GM10248 (cell line): ENCODE measurements at regions not wholly inside any gene's neighbourhood (a gene's known extent, or its start where the extent isn't known, plus 50 kb on each side); places are given as distances from the start of the nearest gene placed in this dataset.

Experiments
- CTCF ChIA-PET: fragments of 300-600 bp; sonication (Branson Sonifier 250); formaldehyde crosslinking; extraction: SDS; loops from one replicate; lab custom pipeline; 2021; ENCODE audit warnings: antibody characterized with exemption; lab: Yijun Ruan, JAX
- POLR2A ChIA-PET: fragments of 350-650 bp; sonication (Branson Sonifier 250); formaldehyde crosslinking; extraction: SDS; loops from one replicate; lab custom pipeline; 2020; ENCODE audit warnings: antibody characterized with exemption; lab: Yijun Ruan, JAX
- DNase-seq: peaks from one replicate; pipeline ENCODE4 v3.0.0; 2012; ENCODE audit errors: extremely low spot score
- TF ChIP-seq, protein P1 (sequence below): IDR thresholded peaks from 2 replicates; pipeline ENCODE4 v1.5.1; 2012; ENCODE audit warnings: mild to moderate bottlenecking, low read depth; ENCODE audit errors: extremely low read depth, missing control alignments, control extremely low read depth

GRCh38 chr6:25165177-25165576, 114.0 kb upstream of the CARMIL1 start:
- TF ChIP-seq, protein P1, sequence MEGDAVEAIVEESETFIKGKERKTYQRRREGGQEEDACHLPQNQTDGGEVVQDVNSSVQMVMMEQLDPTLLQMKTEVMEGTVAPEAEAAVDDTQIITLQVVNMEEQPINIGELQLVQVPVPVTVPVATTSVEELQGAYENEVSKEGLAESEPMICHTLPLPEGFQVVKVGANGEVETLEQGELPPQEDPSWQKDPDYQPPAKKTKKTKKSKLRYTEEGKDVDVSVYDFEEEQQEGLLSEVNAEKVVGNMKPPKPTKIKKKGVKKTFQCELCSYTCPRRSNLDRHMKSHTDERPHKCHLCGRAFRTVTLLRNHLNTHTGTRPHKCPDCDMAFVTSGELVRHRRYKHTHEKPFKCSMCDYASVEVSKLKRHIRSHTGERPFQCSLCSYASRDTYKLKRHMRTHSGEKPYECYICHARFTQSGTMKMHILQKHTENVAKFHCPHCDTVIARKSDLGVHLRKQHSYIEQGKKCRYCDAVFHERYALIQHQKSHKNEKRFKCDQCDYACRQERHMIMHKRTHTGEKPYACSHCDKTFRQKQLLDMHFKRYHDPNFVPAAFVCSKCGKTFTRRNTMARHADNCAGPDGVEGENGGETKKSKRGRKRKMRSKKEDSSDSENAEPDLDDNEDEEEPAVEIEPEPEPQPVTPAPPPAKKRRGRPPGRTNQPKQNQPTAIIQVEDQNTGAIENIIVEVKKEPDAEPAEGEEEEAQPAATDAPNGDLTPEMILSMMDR: no peak
- ChIA-PET CTCF (interaction anchor here (1.0 to 3.2 kb wide), 4 partner anchors 15 to 41 kb away, joined by 3 to 10 read pairs (median 4); no protein-coding TSS in a partner anchor), POLR2A (no interaction called here)
- no peak for DNase-seq

DNA sequence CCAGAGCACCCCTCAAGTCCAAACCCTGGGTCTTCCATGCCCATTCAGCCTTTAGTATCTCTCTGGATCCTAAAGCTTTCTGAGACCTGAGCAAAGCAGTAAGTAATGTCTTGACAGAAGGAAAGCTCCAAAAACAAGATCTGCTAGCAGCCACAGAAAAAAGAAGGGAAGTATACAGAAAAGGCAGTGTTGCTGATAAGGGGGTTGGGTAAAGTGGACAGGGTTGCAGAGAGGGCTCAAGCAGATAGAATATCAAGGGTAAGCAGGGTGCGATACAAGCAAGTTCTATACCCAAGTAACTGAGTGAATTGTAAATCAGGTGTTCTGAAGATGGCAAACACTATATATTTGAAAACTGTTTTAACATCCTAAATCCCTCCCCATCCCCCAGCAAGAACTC, 113.4 kb upstream of the CARMIL1 start:
- TF ChIP-seq, protein P1: no peak
- no peak for DNase-seq
- ChIA-PET POLR2A (no interaction called here), CTCF (interaction anchor here (1.0 to 3.2 kb wide), 4 partner anchors 14 to 41 kb away, joined by 3 to 10 read pairs (median 4); no protein-coding TSS in a partner anchor)

DNA sequence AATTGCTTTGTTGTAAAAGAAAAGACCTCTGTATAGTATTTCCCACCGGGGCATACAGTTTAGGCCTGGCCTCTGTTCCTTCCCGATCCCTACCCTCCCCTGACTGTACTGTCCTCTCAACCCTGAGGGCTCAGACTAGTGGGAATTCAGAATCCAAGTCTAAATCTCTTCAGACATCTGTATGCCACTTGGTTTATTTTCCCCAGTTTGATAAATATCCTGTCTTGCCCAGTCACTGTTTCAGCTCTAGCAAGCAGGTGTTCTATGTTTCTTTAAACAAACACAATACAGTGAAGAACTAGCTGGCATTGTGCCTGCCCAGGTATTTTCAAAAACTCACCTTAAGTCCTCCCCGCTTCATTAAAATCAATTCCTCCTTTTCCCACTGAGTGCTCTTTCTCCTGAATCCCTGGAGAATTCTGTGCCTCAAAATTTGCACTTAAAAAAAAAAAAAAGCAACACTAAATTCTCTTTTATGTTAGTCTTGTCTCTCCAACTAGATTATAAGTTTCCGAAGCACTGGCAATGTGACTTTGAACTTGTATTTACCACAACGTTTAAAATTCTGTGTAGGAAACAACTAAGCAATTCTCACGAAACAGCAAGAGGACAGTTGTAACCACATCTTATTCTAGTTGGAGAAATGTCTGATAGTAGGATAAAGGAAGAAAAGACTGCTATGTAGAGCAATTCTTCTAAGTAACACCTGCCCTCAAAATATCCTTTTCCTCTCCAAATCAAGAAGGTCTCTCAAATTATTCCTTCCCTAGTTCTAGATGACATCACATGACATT, 112.0 kb upstream of the CARMIL1 start:
- POLR2A ChIA-PET: no interaction called here
- no peak for DNase-seq
- CTCF ChIA-PET: interaction anchor here (3.2 kb wide), 1 partner anchor 13 kb away, joined by 10 read pairs; no protein-coding TSS in a partner anchor
- TF ChIP-seq, protein P1: no peak

DNA sequence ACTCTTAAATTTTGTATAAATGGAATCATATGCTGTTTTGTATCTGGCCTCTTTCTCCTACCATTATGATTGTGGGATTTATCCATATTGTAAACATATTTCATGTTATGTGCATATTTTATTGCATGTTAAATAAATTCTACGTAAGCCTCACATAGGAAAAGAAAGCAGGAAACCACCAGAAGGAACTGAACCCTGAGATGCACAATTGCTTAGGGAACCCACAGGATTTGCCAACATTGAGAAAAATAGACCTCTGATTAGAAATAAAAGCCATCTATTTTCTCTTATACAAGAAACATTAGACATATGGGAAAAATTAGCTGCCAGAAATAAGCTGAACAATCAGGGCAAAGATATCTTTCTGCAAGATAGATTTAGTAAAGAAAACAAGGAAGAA, 111.2 kb upstream of the CARMIL1 start:
- CTCF ChIA-PET: interaction anchor here (3.2 kb wide), 1 partner anchor 12 kb away, joined by 10 read pairs; no protein-coding TSS in a partner anchor
- DNase-seq: no peak
- TF ChIP-seq, protein P1: no peak
- POLR2A ChIA-PET: no interaction called here

DNA sequence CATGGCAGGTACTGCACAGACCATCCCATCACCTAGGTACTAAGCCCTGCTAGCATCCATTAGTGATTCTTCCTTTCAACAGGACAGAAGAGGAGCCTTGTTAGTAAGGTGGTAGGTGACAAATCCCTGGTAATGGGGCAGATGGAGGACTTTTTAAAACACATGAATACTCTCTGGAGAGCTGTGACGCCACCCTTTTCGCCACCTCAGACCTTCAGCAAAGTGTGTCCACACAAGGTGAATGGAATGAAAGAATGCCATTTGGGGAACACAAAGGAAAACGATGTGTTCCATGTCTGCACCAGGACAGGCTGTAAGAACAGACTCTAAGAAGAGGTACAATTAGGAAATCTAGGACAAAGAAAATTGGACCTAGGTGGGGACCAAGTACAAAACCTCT, 110.5 kb upstream of the CARMIL1 start:
- no peak for DNase-seq
- ChIA-PET POLR2A (no interaction called here), CTCF (no interaction called here)
- TF ChIP-seq, protein P1: no peak

GRCh38 chr6:25169553-25169952, 109.6 kb upstream of the CARMIL1 start:
- DNase-seq: no peak
- ChIA-PET POLR2A (no interaction called here), CTCF (no interaction called here)
- TF ChIP-seq, protein P1: no peak
